Testis (tissue), 2 donors: ENCODE measurements at regions not wholly inside any gene's neighbourhood (a gene's known extent, or its start where the extent isn't known, plus 50 kb on each side); places are given as distances from the start of the nearest gene placed in this dataset.

Experiments
- POLR2A ChIP-seq: fragments of 450-650 bp; IDR thresholded peaks from one replicate; pipeline ENCODE4 v1.6.1; 2017; ENCODE audit warnings: antibody characterized with exemption, mild to moderate bottlenecking, moderate library complexity
- TF ChIP-seq, protein P1 (sequence below), 3 experiments: fragments of 450-650 bp in 2 of 3; fragments of 200-600 bp in 1 of 3; sonication (generic) in 1 of 3; IDR thresholded peaks; one replicate each; pipeline ENCODE4 v1.5.1; 2016 to 2019; ENCODE audit warnings: antibody characterized with exemption in 3 of 3, mild to moderate bottlenecking in 2 of 3, moderate library complexity in 1 of 3

DNA sequence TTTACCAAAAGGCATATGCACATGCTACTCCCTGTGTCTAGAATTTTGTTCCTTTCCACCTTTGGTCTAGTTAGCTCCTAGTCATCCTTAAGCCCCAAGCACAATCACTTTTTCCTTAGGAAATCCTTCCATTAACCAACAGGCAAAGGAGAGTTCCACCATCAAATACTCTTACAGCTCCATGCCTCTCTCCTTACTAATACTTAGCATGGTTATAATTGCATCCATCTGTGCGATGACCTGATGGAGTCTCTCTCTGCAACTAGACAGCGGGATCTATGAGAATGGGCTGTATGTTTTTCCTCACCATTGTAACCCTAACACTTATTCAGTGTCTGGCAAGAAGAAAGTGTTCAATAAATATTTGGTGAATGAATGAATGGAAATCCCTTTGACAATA lies 69.3 kb upstream of the SMAD3 start:
- TF ChIP-seq, protein P1, sequence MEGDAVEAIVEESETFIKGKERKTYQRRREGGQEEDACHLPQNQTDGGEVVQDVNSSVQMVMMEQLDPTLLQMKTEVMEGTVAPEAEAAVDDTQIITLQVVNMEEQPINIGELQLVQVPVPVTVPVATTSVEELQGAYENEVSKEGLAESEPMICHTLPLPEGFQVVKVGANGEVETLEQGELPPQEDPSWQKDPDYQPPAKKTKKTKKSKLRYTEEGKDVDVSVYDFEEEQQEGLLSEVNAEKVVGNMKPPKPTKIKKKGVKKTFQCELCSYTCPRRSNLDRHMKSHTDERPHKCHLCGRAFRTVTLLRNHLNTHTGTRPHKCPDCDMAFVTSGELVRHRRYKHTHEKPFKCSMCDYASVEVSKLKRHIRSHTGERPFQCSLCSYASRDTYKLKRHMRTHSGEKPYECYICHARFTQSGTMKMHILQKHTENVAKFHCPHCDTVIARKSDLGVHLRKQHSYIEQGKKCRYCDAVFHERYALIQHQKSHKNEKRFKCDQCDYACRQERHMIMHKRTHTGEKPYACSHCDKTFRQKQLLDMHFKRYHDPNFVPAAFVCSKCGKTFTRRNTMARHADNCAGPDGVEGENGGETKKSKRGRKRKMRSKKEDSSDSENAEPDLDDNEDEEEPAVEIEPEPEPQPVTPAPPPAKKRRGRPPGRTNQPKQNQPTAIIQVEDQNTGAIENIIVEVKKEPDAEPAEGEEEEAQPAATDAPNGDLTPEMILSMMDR (IDR thresholded peaks at IDR 0.05): no peak
- TF ChIP-seq POLR2A: no peak
